Loucy (cell line): ENCODE measurements at regions not wholly inside any gene's neighbourhood (a gene's known extent, or its start where the extent isn't known, plus 50 kb on each side); places are given as distances from the start of the nearest gene placed in this dataset.

Experiments used
- H2AFZ ChIP-seq: fragments of 200-600 bp; sonication (generic); 2 replicates; pipeline ENCODE4 v1.6.0; 2016; ENCODE audit warnings: antibody characterized with exemption, mild to moderate bottlenecking, low read length, moderate library complexity
- H3F3A ChIP-seq: fragments of 200-600 bp; 2 replicates; pipeline ENCODE4 v1.6.0; 2016; ENCODE audit warnings: antibody characterized with exemption, low read depth, mild to moderate bottlenecking
- H3K27me3 ChIP-seq: fragments of 200-600 bp; sonication (generic); 2 replicates; pipeline ENCODE4 v1.6.1; 2014; ENCODE audit warnings: low read length, mild to moderate bottlenecking; ENCODE audit not compliant: insufficient read depth, poor library complexity, severe bottlenecking
- H3K36me3 ChIP-seq: fragments of 200-600 bp; sonication (generic); 2 replicates; pipeline ENCODE4 v1.6.1; 2016; ENCODE audit warnings: low read length; ENCODE audit not compliant: insufficient read depth
- H3K4me1 ChIP-seq: fragments of 200-600 bp; sonication (generic); 2 replicates; pipeline ENCODE4 v1.5.1; 2014; ENCODE audit warnings: low read length, mild to moderate bottlenecking; ENCODE audit not compliant: insufficient read depth, poor library complexity, severe bottlenecking
- H3K4me2 ChIP-seq: fragments of 200-600 bp; sonication (generic); 2 replicates; pipeline ENCODE4 v1.6.0; 2014; ENCODE audit warnings: antibody characterized with exemption, low read length, low read depth, mild to moderate bottlenecking; ENCODE audit not compliant: poor library complexity, severe bottlenecking
- H3K4me3 ChIP-seq: fragments of 200-600 bp; sonication (generic); 2 replicates; pipeline ENCODE4 v1.5.1; 2014; ENCODE audit warnings: low read length, mild to moderate bottlenecking, mixed read lengths; ENCODE audit not compliant: poor library complexity, severe bottlenecking
- H3K79me2 ChIP-seq: fragments of 200-600 bp; sonication (generic); 2 replicates; pipeline ENCODE4 v1.6.1; 2014; ENCODE audit warnings: low read length; ENCODE audit not compliant: insufficient read depth
- H3K9ac ChIP-seq: fragments of 200-600 bp; sonication (generic); 2 replicates; pipeline ENCODE4 v1.6.0; 2014; ENCODE audit warnings: mild to moderate bottlenecking, low read depth, low read length, moderate library complexity; ENCODE audit not compliant: poor library complexity, severe bottlenecking
- H3K9me2 ChIP-seq: fragments of 200-600 bp; sonication (generic); replicated peaks from 2 replicates; pipeline ENCODE4 v1.6.1; 2016; ENCODE audit warnings: low read depth, low read length, mixed read lengths
- H3K9me3 ChIP-seq: fragments of 200-600 bp; sonication (generic); 2 replicates; pipeline ENCODE4 v1.6.1; 2014; ENCODE audit warnings: mild to moderate bottlenecking, antibody characterized with exemption, low read length, low read depth; ENCODE audit not compliant: insufficient read depth
- H4K20me1 ChIP-seq: fragments of 200-600 bp; sonication (generic); 2 replicates; pipeline ENCODE4 v1.6.0; 2014; ENCODE audit warnings: antibody characterized with exemption, low read length, mild to moderate bottlenecking; ENCODE audit not compliant: insufficient read depth, poor library complexity, severe bottlenecking
- EZH2phosphoT487 ChIP-seq: fragments of 200-600 bp; IDR thresholded peaks from 2 replicates; pipeline ENCODE4 v1.6.1; 2018; ENCODE audit warnings: antibody characterized with exemption, mild to moderate bottlenecking, moderate library complexity, borderline replicate concordance
- TF ChIP-seq, protein P1 (sequence below): fragments of 200-600 bp; sonication (generic); conservative IDR thresholded peaks from 2 replicates; pipeline ENCODE4 v1.5.1; 2014; ENCODE audit warnings: mild to moderate bottlenecking, antibody characterized with exemption, low read length

- no peak overlapping the region for H3K4me3 ChIP-seq
- no peak overlapping the region for H3K4me2 ChIP-seq
- no peaks in the 10 kb centered on the region for H3K27me3 ChIP-seq
- no peaks in the 10 kb centered on the region for H3K79me2 ChIP-seq
- no peak for TF ChIP-seq EZH2phosphoT487
- TF ChIP-seq, protein P1, sequence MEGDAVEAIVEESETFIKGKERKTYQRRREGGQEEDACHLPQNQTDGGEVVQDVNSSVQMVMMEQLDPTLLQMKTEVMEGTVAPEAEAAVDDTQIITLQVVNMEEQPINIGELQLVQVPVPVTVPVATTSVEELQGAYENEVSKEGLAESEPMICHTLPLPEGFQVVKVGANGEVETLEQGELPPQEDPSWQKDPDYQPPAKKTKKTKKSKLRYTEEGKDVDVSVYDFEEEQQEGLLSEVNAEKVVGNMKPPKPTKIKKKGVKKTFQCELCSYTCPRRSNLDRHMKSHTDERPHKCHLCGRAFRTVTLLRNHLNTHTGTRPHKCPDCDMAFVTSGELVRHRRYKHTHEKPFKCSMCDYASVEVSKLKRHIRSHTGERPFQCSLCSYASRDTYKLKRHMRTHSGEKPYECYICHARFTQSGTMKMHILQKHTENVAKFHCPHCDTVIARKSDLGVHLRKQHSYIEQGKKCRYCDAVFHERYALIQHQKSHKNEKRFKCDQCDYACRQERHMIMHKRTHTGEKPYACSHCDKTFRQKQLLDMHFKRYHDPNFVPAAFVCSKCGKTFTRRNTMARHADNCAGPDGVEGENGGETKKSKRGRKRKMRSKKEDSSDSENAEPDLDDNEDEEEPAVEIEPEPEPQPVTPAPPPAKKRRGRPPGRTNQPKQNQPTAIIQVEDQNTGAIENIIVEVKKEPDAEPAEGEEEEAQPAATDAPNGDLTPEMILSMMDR: no peak
- no peaks in the 10 kb centered on the region for H4K20me1 ChIP-seq
- H3F3A ChIP-seq: no peaks in the 10 kb centered on the region
- no peaks in the 10 kb centered on the region for H3K9me3 ChIP-seq
- no peak overlapping the region for H2AFZ ChIP-seq
- H3K9ac ChIP-seq: no peak overlapping the region
- H3K4me1 ChIP-seq: no peaks in the 10 kb centered on the region
- no peaks in the 10 kb centered on the region for H3K9me2 ChIP-seq
- H3K36me3 ChIP-seq: no peaks in the 10 kb centered on the region
These were observed 938.6 kb upstream of the WWC1 start for GRCh38 chr5:167352801-167353200.

GRCh38 chr5:167355346-167355745 is 936.1 kb upstream of the WWC1 start:
- TF ChIP-seq, protein P1: no peak
- no peak for TF ChIP-seq EZH2phosphoT487
- no peaks in the 10 kb centered on the region for H3K4me1 ChIP-seq
- no peaks in the 10 kb centered on the region for H3F3A ChIP-seq
- H3K9ac ChIP-seq: no peak overlapping the region
- no peaks in the 10 kb centered on the region for H3K9me2 ChIP-seq
- no peaks in the 10 kb centered on the region for H3K27me3 ChIP-seq
- H3K4me2 ChIP-seq: no peak overlapping the region
- H2AFZ ChIP-seq: no peak overlapping the region
- H3K4me3 ChIP-seq: no peak overlapping the region
- H3K36me3 ChIP-seq: no peaks in the 10 kb centered on the region
- no peaks in the 10 kb centered on the region for H3K79me2 ChIP-seq
- H4K20me1 ChIP-seq: no peaks in the 10 kb centered on the region
- no peaks in the 10 kb centered on the region for H3K9me3 ChIP-seq

DNA sequence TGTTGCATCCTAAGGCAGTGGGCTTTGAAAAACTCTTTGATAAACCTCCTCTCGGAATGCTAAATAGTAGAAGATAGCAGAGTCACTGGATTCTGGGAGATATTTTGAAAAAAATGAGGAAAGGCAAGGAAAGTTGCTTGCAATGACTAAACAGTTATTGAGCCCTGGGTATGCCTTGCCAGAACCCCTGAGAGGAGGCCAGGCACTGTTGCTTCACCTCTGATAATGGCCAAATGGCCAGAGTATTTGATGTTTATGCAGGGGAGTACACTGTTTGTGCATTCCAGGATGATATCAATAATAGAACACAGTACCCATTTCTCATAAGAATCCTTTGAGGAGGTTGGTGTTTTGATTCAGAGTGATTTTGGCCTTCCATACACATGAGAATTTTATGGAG is 935.1 kb upstream of the WWC1 start:
- Histone ChIP-seq H3K4me2 (no peak overlapping the region), H4K20me1 (no peaks in the 10 kb centered on the region), H3F3A (no peaks in the 10 kb centered on the region), H3K36me3 (no peaks in the 10 kb centered on the region), H3K4me3 (no peak overlapping the region), H3K79me2 (no peaks in the 10 kb centered on the region), H3K9me2 (no peaks in the 10 kb centered on the region), H2AFZ (no peak overlapping the region), H3K27me3 (no peaks in the 10 kb centered on the region), H3K9me3 (no peaks in the 10 kb centered on the region), H3K9ac (no peak overlapping the region), H3K4me1 (no peaks in the 10 kb centered on the region)
- TF ChIP-seq, protein P1: no peak
- no peak for TF ChIP-seq EZH2phosphoT487
